Activated gamma-delta T cell treated with Interleukin-2 at 50 U/mL for 16 hours (primary cell): ENCODE measurements at regions not wholly inside any gene's neighbourhood (a gene's known extent, or its start where the extent isn't known, plus 50 kb on each side); places are given as distances from the start of the nearest gene placed in this dataset.

Source experiments
- DNase-seq: peaks from one replicate; pipeline ENCODE4 v3.0.0-alpha.2; 2020

- no peak for DNase-seq
These were observed 51.1 kb downstream of the HYCC1 start for GRCh38 chr7:22962775-22963350.

- no peak for DNase-seq
These were observed 55.2 kb downstream of the HYCC1 start for GRCh38 chr7:22958742-22959141.

GRCh38 chr7:22954251-22954650 lies 59.7 kb downstream of the HYCC1 start:
- no peak for DNase-seq

GRCh38 chr7:22952306-22953015 lies 61.5 kb downstream of the HYCC1 start:
- DNase-seq: no peak

GRCh38 chr7:22949944-22950343 lies 64.0 kb downstream of the HYCC1 start:
- DNase-seq: no peak

GRCh38 chr7:22949221-22949620 lies 64.7 kb downstream of the HYCC1 start:
- DNase-seq: no peak

- DNase-seq: no peak
These were observed 65.2 kb downstream of the HYCC1 start for GRCh38 chr7:22948770-22949169.

GRCh38 chr7:22945584-22945983 lies 68.3 kb downstream of the HYCC1 start:
- no peak for DNase-seq

GRCh38 chr7:22944510-22944909 lies 69.4 kb downstream of the HYCC1 start:
- no peak for DNase-seq

GRCh38 chr7:22944022-22944421 lies 69.9 kb downstream of the HYCC1 start:
- no peak for DNase-seq

- DNase-seq: no peak
These were observed 71.7 kb downstream of the HYCC1 start for GRCh38 chr7:22942191-22942590.

- DNase-seq: no peak
These were observed 74.1 kb downstream of the HYCC1 start for GRCh38 chr7:22939842-22940241.

GRCh38 chr7:22937946-22938345 lies 76.0 kb downstream of the HYCC1 start:
- DNase-seq: no peak

- DNase-seq: no peak
These were observed 77.7 kb downstream of the HYCC1 start for GRCh38 chr7:22936246-22936645.

GRCh38 chr7:22935269-22935668 lies 78.7 kb downstream of the HYCC1 start:
- DNase-seq: no peak

- no peak for DNase-seq
These were observed 79.4 kb downstream of the HYCC1 start for GRCh38 chr7:22934473-22935065.

GRCh38 chr7:22934023-22934422 lies 79.9 kb downstream of the HYCC1 start:
- no peak for DNase-seq

GRCh38 chr7:22932896-22933295 lies 81.0 kb downstream of the HYCC1 start:
- no peak for DNase-seq

GRCh38 chr7:22931011-22931410 lies 82.9 kb downstream of the HYCC1 start:
- no peak for DNase-seq

- no peak for DNase-seq
These were observed 91.6 kb downstream of the HYCC1 start for GRCh38 chr7:22922307-22922706.

- DNase-seq: no peak
These were observed 92.4 kb downstream of the HYCC1 start for GRCh38 chr7:22921386-22922086.

GRCh38 chr7:22920672-22921071 lies 93.3 kb downstream of the HYCC1 start:
- DNase-seq: no peak

GRCh38 chr7:22913158-22913557 lies 90.5 kb upstream of the TOMM7 start:
- DNase-seq: no peak

- no peak for DNase-seq
These were observed 89.2 kb upstream of the TOMM7 start for GRCh38 chr7:22911889-22912288.
